Activated CD8-positive, alpha-beta memory T cell treated with anti-CD3 and anti-CD28 coated beads, Interleukin-2, amount 50 U/mL, for 24 hours (primary cell): ENCODE measurements at regions not wholly inside any gene's neighbourhood (a gene's known extent, or its start where the extent isn't known, plus 50 kb on each side); places are given as distances from the start of the nearest gene placed in this dataset.
"Not testable (repeated sequence)": the region's sequence is repeated elsewhere in the genome, so short reads cannot be mapped to it uniquely, and the experiment has no call there.

Source experiments
- DNase-seq: peaks from one replicate; pipeline ENCODE4 v3.0.0-alpha.2; 2020; ENCODE audit errors: extremely low read depth

DNA sequence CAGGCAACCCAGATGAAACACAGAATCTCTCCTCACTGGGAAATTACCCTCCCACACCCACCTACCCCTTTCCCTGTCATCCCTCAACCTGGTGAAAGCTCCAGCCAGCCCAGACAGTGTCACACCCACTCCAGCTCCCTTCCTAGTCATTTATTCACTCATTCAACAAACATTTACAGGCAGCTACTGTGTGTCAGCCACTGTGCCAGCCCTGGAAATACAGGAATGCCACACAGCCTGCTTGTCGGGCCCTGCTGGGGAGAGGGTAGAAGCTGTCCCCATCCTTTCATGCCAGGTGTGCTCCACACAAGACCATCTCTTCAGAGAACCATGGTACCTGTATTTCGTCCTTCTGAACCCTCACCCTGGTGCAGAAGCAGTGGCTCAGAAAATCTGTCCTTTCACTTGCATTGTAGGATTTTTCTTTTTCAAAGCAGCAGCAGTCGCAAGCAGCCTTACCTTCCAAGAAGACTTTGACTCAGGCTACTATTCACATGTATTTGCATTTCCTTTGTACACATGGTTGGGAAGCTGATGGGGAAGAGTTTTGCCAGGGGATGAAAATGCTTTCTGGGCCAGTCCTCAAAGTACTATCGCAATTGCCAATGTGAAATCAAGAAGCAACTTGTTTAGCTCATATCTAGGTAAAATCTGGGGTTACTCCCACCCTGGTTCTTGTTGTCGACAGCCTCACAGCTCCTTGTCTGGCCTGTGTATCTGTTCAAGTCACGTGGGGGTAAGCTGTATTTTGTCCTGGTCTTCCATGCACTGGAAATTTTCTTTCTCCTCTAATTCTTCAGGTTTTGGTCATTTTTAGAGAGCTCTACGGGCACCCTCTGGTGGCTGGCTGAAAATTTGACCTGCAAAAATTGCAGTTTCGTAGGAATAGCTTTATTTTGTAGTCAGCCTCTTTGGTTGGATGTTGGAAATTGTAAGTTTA is 147.4 kb upstream of the EGLN3 start:
- no peak for DNase-seq

- no peak for DNase-seq
These were observed 146.8 kb upstream of the EGLN3 start for GRCh38 chr14:34097644-34098043.

DNA sequence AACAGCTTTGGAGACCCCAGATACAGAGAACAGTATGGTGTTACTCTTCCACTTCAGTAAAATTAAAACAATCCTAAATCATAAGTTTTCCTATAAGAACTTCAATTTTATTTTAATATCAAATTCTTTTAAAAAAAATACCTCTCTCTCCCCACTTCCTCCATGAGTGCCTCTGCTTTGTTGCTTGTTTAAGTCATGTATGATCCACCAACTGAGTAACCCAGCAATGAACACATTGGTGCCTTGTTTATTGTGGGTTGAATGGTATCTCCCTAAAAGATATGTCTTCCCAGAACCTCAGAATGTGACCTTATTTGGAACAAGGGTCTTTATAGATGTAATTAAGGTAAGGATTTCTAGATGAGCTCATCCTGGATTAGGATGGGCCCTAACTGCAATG is 143.5 kb upstream of the EGLN3 start:
- DNase-seq, result no peak

GRCh38 chr14:34093883-34094282 is 143.0 kb upstream of the EGLN3 start:
- DNase-seq, result no peak

DNA sequence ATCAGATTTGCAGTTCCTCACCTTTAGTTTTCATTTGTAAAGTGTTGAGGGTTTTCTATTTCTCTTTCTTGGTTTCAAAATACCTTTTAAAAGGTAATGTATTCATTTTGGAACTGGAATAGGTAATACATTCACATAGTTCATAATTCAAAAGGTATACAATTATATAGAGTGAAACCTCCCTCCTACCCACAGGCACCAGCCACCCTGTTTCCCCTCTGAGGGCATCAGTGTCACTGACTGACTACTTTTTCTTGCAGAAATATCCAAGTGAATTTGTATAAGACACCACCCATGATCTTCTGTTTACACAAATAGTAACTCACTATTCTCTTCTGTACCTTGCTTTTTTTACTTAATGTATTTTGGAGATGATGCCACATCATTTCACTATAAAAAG is 139.6 kb upstream of the EGLN3 start:
- no peak for DNase-seq

GRCh38 chr14:34088914-34089313 is 138.0 kb upstream of the EGLN3 start:
- no peak for DNase-seq

DNA sequence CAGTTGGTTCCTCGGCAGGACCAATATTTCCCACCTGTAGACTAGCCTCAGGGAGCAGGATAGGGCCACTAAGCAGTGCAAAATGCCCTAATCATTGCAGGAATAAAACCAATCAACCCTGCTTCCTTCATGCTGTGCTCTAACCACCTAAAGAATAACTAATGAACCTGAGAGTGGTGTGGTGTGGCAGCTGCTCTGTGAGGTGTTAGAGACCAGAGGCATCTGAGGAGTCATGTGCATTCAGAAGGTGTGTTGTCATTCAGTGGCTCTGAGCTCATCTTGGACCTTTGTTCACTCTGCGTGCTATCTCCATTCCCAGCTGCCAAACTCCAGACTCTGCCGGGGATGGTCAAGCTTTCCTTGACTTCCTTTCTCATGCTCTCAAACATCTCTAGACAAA is 136.7 kb upstream of the EGLN3 start:
- no peak for DNase-seq

DNA sequence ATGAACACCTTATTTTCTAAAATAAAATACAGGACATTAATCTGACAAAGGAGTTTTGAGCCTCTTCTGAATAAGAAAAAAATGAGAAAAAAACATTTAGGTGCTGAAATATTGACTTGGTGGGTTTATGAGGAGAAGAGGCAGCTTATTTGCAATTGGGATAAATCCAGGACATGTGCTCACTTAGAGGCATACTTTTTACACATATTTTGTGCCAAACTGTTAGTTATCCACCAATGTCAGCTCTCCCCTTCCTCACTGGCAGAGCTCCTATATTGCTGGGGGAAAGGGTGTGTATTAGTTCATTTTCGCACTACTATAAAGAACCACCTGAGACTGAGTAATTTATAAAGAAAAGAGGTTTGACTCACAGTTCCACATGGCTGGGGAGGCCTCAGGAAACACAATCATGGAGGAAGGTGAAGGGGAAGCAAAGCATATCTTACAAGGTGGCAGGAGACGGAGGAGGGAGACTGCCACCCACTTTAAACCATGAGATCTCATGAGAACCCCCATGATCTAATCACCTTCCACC is 135.4 kb upstream of the EGLN3 start:
- DNase-seq, result no peak

DNA sequence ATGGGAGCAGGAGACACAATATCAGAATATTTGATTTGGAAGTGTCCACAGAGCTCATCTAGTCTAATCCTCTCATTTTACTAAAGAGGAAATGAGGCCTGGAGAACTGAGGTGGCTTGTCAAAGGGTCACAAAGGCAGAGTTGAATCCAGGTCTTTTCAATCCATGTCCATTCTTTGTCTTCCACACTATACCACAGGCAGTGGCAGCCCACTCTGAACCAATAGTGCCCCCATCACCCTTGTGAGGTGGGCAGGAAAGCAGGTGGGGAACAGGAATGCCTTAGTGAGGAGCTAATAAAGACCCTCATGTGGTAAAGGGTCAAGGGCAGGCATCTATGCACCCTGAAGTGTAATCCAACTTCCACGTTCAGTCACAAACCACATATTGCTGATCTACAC is 134.8 kb upstream of the EGLN3 start:
- DNase-seq, result no peak

GRCh38 chr14:34081576-34082136 is 130.8 kb upstream of the EGLN3 start:
- DNase-seq, result no peak

DNA sequence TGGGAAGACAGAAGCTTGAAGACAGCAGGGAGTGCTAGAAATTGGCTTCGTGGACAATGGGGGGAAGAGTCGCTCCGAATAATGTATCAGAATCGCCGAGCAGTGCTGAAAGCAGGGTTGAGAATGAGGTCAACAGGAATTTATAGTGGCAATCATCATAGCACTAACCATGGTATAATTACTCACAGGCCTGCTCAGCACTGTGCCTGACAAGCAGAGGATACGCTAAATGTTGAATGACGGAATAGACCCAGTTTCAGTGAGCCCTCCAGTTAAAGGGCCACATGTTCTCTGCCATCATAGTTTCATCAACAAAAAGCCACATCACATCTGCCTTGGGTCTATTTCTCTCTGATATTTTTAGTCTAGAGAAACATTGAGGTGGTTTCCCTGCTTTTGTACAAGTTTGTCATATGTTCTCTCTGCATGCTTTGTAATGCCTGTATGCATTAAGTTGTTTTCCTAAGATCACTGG is 130.3 kb upstream of the EGLN3 start:
- no peak for DNase-seq

GRCh38 chr14:34079643-34080042 is 128.8 kb upstream of the EGLN3 start:
- not testable (repeated sequence) for DNase-seq

GRCh38 chr14:34078117-34078743 is 127.4 kb upstream of the EGLN3 start:
- no peak for DNase-seq

DNA sequence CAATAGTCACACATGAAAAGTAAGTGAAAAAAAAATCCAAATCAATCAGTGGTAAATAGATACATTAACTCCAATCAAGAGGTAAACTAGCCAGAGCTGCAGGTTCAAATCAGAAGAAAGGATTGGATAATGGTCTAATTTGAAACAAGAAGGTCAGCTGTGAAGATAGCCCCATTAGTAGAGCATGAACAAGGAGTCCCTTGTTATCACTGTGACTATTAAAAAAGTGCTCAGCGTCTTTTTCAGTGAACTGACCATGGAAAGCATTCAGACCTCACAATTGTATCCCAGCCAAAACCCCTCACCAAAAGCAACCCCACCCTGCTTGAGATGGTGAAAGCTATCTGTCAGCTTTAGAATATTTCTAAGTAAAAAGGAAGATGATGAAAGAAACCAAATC is 125.0 kb upstream of the EGLN3 start:
- DNase-seq, result no peak

- DNase-seq, result no peak
These were observed 124.3 kb upstream of the EGLN3 start for GRCh38 chr14:34075042-34075744.

- no peak for DNase-seq
These were observed 122.0 kb upstream of the EGLN3 start for GRCh38 chr14:34072921-34073320.

- DNase-seq, result no peak
These were observed 121.5 kb upstream of the EGLN3 start for GRCh38 chr14:34072401-34072800.

- no peak for DNase-seq
These were observed 120.1 kb upstream of the EGLN3 start for GRCh38 chr14:34070917-34071407.

DNA sequence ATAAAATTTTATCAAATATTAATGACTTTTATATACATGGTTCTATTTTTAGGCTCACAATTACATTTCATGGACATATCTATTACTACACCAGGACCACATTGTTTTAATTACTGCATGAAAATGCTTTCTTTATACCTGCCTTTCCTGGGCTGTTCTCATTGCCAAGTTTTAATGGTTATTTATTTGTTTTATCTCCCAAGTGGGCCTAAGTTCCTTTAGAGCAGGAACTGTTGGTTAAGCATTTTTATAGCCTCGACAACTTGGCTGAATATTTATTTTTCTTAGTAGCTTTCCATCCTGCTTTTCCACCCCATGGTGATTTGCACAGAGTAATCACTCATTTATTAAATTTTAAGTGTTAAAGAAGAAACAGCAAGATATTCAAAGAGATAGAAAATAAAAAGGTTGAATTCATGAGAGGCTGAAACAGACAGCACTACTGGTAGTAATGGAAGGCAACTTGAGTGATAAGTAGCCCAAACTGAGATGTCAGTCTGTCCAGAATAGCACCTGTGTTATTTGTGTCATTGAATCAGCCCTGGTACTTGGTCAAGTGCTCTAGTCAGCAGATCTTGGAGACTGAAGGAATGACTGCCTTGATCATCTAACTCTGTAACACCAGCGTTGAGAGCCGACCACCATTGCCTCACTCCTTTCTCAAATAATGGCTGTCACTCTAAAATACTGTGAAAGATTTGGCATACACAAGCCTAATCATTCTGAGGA is 119.1 kb upstream of the EGLN3 start:
- DNase-seq, result no peak

DNA sequence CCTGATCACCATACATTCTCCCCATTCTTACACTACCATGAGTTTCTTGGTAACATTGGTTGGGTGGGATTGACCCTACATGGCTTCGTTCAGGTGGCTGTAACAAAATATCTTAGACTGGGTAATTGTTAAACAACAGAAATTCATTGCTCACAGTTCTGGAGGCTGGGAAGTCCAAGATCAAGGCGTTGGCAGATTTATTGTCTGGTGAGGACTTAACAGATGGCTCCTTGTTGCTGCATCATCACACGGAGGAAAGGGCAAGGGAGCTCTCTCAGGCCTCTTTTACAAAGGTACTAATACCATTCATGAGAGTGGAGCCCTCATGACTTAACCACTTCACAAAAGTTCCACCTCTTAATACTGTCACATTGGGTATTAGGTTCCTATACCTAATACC is 116.7 kb upstream of the EGLN3 start:
- no peak for DNase-seq
